Liver (tissue), 8 donors: ENCODE measurements at regions not wholly inside any gene's neighbourhood (a gene's known extent, or its start where the extent isn't known, plus 50 kb on each side); places are given as distances from the start of the nearest gene placed in this dataset.

Experiments used
- DNase-seq: peaks from one replicate; pipeline ENCODE4 v3.0.0-alpha.2; 2017; ENCODE audit warnings: low spot score
- H3K27ac ChIP-seq, 2 donors: one replicate each; pipeline ENCODE4 v1.7.0; 2013; ENCODE audit warnings: inconsistent platforms in 2 of 2, low read length in 2 of 2, control low read depth in 1 of 2, low read depth in 1 of 2, mild to moderate bottlenecking in 1 of 2
- H3K27me3 ChIP-seq, 4 donors: one replicate each; pipeline versions ENCODE4 v1.6.1 to v1.7.0; 2013; ENCODE audit warnings: low read length in 3 of 4, inconsistent platforms in 1 of 4, mild to moderate bottlenecking in 1 of 4, moderate library complexity in 1 of 4; ENCODE audit not compliant: control insufficient read depth in 4 of 4, insufficient read depth in 4 of 4
- H3K36me3 ChIP-seq, 4 donors: one replicate each; pipeline versions ENCODE4 v1.6.1 to v1.7.0; 2013; ENCODE audit warnings: low read length in 3 of 4, mild to moderate bottlenecking in 3 of 4, low read depth in 1 of 4, moderate library complexity in 1 of 4; ENCODE audit not compliant: control insufficient read depth in 4 of 4, insufficient read depth in 3 of 4
- H3K4me1 ChIP-seq, 4 donors: one replicate each; pipeline versions ENCODE4 v1.6.1 to v1.7.0; 2013; ENCODE audit warnings: low read length in 3 of 4, mild to moderate bottlenecking in 3 of 4, moderate library complexity in 1 of 4; ENCODE audit not compliant: control insufficient read depth in 4 of 4, insufficient read depth in 4 of 4
- H3K4me3 ChIP-seq, 3 donors: one replicate each; pipeline versions ENCODE4 v1.6.1 to v1.7.0; 2013; ENCODE audit warnings: low read length in 3 of 3, control low read depth in 1 of 3, low read depth in 1 of 3, mild to moderate bottlenecking in 1 of 3
- H3K9ac ChIP-seq, 2 donors: one replicate each; pipeline ENCODE4 v1.7.0; 2013; ENCODE audit warnings: low read length in 2 of 2, mild to moderate bottlenecking in 2 of 2, moderate library complexity in 2 of 2, control low read depth in 1 of 2, low read depth in 1 of 2
- H3K9me3 ChIP-seq, 4 donors: one replicate each; pipeline versions ENCODE4 v1.6.1 to v1.7.0; 2013; ENCODE audit warnings: low read length in 3 of 4; ENCODE audit not compliant: control insufficient read depth in 4 of 4
- ATF3 ChIP-seq: IDR thresholded peaks from 2 replicates; pipeline ENCODE4 v1.6.1; 2016; ENCODE audit warnings: antibody characterized with exemption
- CTCF ChIP-seq: fragments of 150-350 bp; IDR thresholded peaks from 2 replicates; pipeline ENCODE4 v1.5.1; 2017; ENCODE audit warnings: improper control_type of control experiment, low read depth, low read length; ENCODE audit not compliant: missing input control
- EGR1 ChIP-seq, 2 donors: IDR thresholded peaks; 2 replicates each; pipeline ENCODE4 v1.6.1; 2016 to 2018; ENCODE audit warnings: antibody characterized with exemption in 2 of 2, low read depth in 2 of 2
- FOXA1 ChIP-seq: IDR thresholded peaks from 2 replicates; pipeline ENCODE4 v1.6.1; 2016; ENCODE audit warnings: antibody characterized with exemption
- FOXA2 ChIP-seq: IDR thresholded peaks from 2 replicates; pipeline ENCODE4 v1.6.1; 2016; ENCODE audit warnings: antibody characterized with exemption
- GABPA ChIP-seq, 2 donors: IDR thresholded peaks in 1 of 2; conservative IDR thresholded peaks in 1 of 2; 2 replicates each; pipeline ENCODE4 v1.6.1; 2016; ENCODE audit warnings: antibody characterized with exemption in 2 of 2, mild to moderate bottlenecking in 1 of 2, moderate library complexity in 1 of 2
- HNF4A ChIP-seq, 2 donors: conservative IDR thresholded peaks; 2 replicates each; pipeline ENCODE4 v1.6.1; 2016; ENCODE audit warnings: antibody characterized with exemption in 2 of 2, mild to moderate bottlenecking in 2 of 2
- HNF4G ChIP-seq: IDR thresholded peaks from 2 replicates; pipeline ENCODE4 v1.6.1; 2016; ENCODE audit warnings: antibody characterized with exemption
- JUND ChIP-seq, 2 donors: IDR thresholded peaks; 2 replicates each; pipeline ENCODE4 v1.6.1; 2016; ENCODE audit warnings: antibody characterized with exemption in 2 of 2
- MAX ChIP-seq: IDR thresholded peaks from 2 replicates; pipeline ENCODE4 v1.6.1; 2016; ENCODE audit warnings: antibody characterized with exemption
- NR2F2 ChIP-seq: IDR thresholded peaks from 2 replicates; pipeline ENCODE4 v1.6.1; 2016; ENCODE audit warnings: antibody characterized with exemption
- RAD21 ChIP-seq, 2 donors: IDR thresholded peaks; 2 replicates each; pipeline ENCODE4 v1.6.1; 2016; ENCODE audit warnings: antibody characterized with exemption in 2 of 2, mild to moderate bottlenecking in 2 of 2
- REST ChIP-seq: IDR thresholded peaks from 2 replicates; pipeline ENCODE4 v1.6.1; 2016; ENCODE audit warnings: antibody characterized with exemption, mild to moderate bottlenecking
- RXRA ChIP-seq, 2 donors: IDR thresholded peaks; 2 replicates each; pipeline ENCODE4 v1.6.1; 2017 to 2018; ENCODE audit warnings: antibody characterized with exemption in 2 of 2, mild to moderate bottlenecking in 1 of 2
- SP1 ChIP-seq: IDR thresholded peaks from 2 replicates; pipeline ENCODE4 v1.6.1; 2018; ENCODE audit warnings: antibody characterized with exemption, mild to moderate bottlenecking
- TAF1 ChIP-seq: conservative IDR thresholded peaks from 2 replicates; pipeline ENCODE4 v1.6.1; 2016; ENCODE audit warnings: antibody characterized with exemption, mild to moderate bottlenecking
- YY1 ChIP-seq: IDR thresholded peaks from 2 replicates; pipeline ENCODE4 v1.6.1; 2016; ENCODE audit warnings: antibody characterized with exemption, mild to moderate bottlenecking
- ZBTB33 ChIP-seq: IDR thresholded peaks from 2 replicates; pipeline ENCODE4 v1.6.1; 2016; ENCODE audit warnings: antibody characterized with exemption
- WGBS: extraction: QIAGEN DNeasy Blood & Tissue Kit; methylation state at CpG from one replicate; pipeline ENCODE4 v1.1.7; 2013; 5-methylcytosine and 5-hydroxymethylcytosine counted together
- donor health status: healthy.
- donor health status: healthy.
- donor health status: healthy.
- donor health status: healthy.
- donor health status: healthy.

GRCh38 chr6:74991573-74992332 lies 214.1 kb downstream of the COL12A1 start:
- Histone ChIP-seq H3K9me3 (peaks cover 0 to 6% (median 0%) of the 10 kb centered on the region in 4 donors), H3K36me3 (no peaks in the 10 kb centered on the region), H3K9ac (no peak overlapping the region), H3K4me3 (no peak overlapping the region), H3K4me1 (no peaks in the 10 kb centered on the region), H3K27ac (no peak overlapping the region), H3K27me3 (no peaks in the 10 kb centered on the region)
- 70% methylated on average over 3 of the region's 3 CpGs for WGBS
- no peak for DNase-seq
- no peak for TF ChIP-seq TAF1
- TF ChIP-seq ATF3, result no peak
- TF ChIP-seq YY1, result no peak
- no peak for TF ChIP-seq SP1
- no peak for TF ChIP-seq EGR1 (IDR thresholded peaks at IDR 0.05; ENCODE audit: low read depth in 2 of 2)
- TF ChIP-seq GABPA (IDR thresholded peaks at IDR 0.05 in 1 of 2, conservative IDR thresholded peaks at IDR 0.05 in 1 of 2), result no peak
- no peak for TF ChIP-seq HNF4G
- TF ChIP-seq MAX, result no peak
- no peak for TF ChIP-seq HNF4A (conservative IDR thresholded peaks at IDR 0.05)
- no peak for TF ChIP-seq JUND (IDR thresholded peaks at IDR 0.05)
- no peak for TF ChIP-seq FOXA1
- no peak for TF ChIP-seq REST
- no peak for TF ChIP-seq ZBTB33
- TF ChIP-seq CTCF, result no peak
- TF ChIP-seq FOXA2, result no peak
- no peak for TF ChIP-seq RAD21 (IDR thresholded peaks at IDR 0.05)
- no peak for TF ChIP-seq RXRA (IDR thresholded peaks at IDR 0.05)
- no peak for TF ChIP-seq NR2F2
